ENCODE measurements at regions not wholly inside any gene's neighbourhood (a gene's known extent, or its start where the extent isn't known, plus 50 kb on each side); places are given as distances from the start of the nearest gene placed in this dataset.
A peak's percentile ranks its signal among the peaks of the same experiment; 100 is the strongest.

- no peak for TF ChIP-seq CTCF (IDR thresholded peaks at IDR 0.05; ENCODE audit: insufficient read depth, missing control alignments)
- DNase-seq (ENCODE audit: insufficient read length, low spot score), result no peak
- FAIRE-seq, result no peak
Measured at GRCh38 chr13:84651288-84651687, 769.0 kb upstream of the SLITRK1 start.

GRCh38 chr13:84649853-84650252, 767.6 kb upstream of the SLITRK1 start:
- DNase-seq (ENCODE audit: insufficient read length, low spot score), result no peak
- no peak for FAIRE-seq
- TF ChIP-seq CTCF (IDR thresholded peaks at IDR 0.05; ENCODE audit: insufficient read depth, missing control alignments), result no peak

GRCh38 chr13:84648069-84648640, 765.9 kb upstream of the SLITRK1 start:
- FAIRE-seq, result peak; percentile 48
- peak; percentile 43 for TF ChIP-seq CTCF (IDR thresholded peaks at IDR 0.05; ENCODE audit: insufficient read depth, missing control alignments)
- no peak for DNase-seq (ENCODE audit: insufficient read length, low spot score)

- no peak for TF ChIP-seq CTCF (IDR thresholded peaks at IDR 0.05; ENCODE audit: insufficient read depth, missing control alignments)
- no peak for FAIRE-seq
- DNase-seq (ENCODE audit: insufficient read length, low spot score), result no peak
Measured at GRCh38 chr13:84646957-84647356, 764.7 kb upstream of the SLITRK1 start.

GRCh38 chr13:84645196-84646012, 763.1 kb upstream of the SLITRK1 start:
- no peak for TF ChIP-seq CTCF (IDR thresholded peaks at IDR 0.05; ENCODE audit: insufficient read depth, missing control alignments)
- DNase-seq (ENCODE audit: insufficient read length, low spot score), result no peak
- FAIRE-seq, result no peak

- TF ChIP-seq CTCF (IDR thresholded peaks at IDR 0.05; ENCODE audit: insufficient read depth, missing control alignments), result no peak
- DNase-seq (ENCODE audit: insufficient read length, low spot score) (no peak), FAIRE-seq (no peak)
Measured at GRCh38 chr13:84641491-84641890, 759.2 kb upstream of the SLITRK1 start.

- no peak for TF ChIP-seq CTCF (IDR thresholded peaks at IDR 0.05; ENCODE audit: insufficient read depth, missing control alignments)
- no peak for DNase-seq (ENCODE audit: insufficient read length, low spot score)
- FAIRE-seq, result no peak
Measured at GRCh38 chr13:84640691-84641090, 758.4 kb upstream of the SLITRK1 start.
